GM08714 (cell line): ENCODE measurements at regions not wholly inside any gene's neighbourhood (a gene's known extent, or its start where the extent isn't known, plus 50 kb on each side); places are given as distances from the start of the nearest gene placed in this dataset.

Experiments used
- H3K4me3 ChIP-seq: fragments of 200-500 bp; sonication (Bioruptor generic); 2 replicates; pipeline ENCODE4 v1.5.1; 2014; ENCODE audit warnings: mild to moderate bottlenecking, low read length, inconsistent platforms
- ZNF274 ChIP-seq: IDR thresholded peaks from 2 replicates; pipeline ENCODE4 v1.6.1; 2012; ENCODE audit warnings: mild to moderate bottlenecking, low read depth, low read length

- TF ChIP-seq ZNF274: no peak
- no peak overlapping the region for H3K4me3 ChIP-seq
Measured at GRCh38 chr10:131011936-131012640, 299.4 kb downstream of the TCERG1L start.

- TF ChIP-seq ZNF274: no peak
- H3K4me3 ChIP-seq: no peak overlapping the region
Measured at GRCh38 chr10:131012641-131012985, 298.9 kb downstream of the TCERG1L start.

GRCh38 chr10:131013281-131013912 is 298.1 kb downstream of the TCERG1L start:
- no peak for TF ChIP-seq ZNF274
- H3K4me3 ChIP-seq: no peak overlapping the region

DNA sequence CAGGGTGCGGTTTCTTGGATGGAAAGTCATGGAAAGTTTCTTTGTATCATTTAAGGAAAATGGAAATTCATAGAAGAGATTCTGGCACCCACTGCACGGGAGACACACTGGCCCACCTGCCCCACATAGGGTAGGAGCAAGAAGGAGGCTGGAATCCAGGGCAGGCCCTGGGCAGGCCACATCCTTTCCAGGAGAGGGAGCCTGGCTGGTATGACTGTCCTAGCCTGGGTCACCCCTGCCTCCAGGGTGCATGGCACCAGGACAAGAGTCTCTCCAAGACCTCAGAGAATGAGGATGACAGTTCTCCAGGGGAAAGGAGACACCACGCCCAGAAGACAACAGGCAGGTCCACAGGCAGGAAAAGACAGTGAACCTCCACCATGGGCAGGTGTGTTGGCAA is 297.2 kb downstream of the TCERG1L start:
- H3K4me3 ChIP-seq: no peak overlapping the region
- TF ChIP-seq ZNF274: no peak

DNA sequence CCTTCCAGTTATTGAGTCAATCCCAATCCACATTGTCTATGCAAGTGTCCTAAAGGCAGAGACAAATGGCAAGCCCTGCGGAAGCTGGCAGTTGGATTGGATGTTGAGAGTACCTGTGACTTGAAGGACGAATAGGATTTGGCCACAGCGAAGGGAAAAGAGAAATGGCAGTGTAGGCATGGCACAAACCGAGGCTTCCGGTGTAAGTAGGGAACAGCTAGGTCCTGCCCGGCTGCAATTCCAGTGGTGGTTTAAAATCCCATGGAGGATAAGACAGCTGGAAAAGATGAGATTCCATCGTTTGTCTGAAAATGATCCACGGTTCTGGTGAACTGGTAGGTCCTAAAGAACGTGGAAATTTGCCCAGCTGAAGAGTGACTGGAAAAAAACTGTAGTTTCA is 296.2 kb downstream of the TCERG1L start:
- no peak overlapping the region for H3K4me3 ChIP-seq
- no peak for TF ChIP-seq ZNF274

DNA sequence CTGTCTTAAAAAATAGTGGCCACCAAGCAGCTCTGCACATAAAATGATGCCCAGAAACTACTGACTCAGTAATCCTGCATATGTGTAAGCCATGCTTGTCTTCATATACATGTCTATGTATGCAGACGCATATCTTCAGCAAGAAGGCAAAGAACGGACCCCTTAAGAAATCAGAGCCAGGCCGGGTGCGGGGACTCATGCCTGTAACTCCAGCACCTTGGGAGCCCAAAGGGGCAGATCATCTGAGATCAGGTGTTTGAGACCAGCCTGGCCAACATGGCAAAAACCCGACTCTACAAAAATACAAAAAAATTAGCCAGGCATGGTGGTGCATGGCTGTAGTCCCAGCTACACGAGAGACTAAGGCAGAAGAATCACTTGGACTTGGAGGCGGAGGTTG is 295.0 kb downstream of the TCERG1L start:
- TF ChIP-seq ZNF274: no peak
- no peak overlapping the region for H3K4me3 ChIP-seq

DNA sequence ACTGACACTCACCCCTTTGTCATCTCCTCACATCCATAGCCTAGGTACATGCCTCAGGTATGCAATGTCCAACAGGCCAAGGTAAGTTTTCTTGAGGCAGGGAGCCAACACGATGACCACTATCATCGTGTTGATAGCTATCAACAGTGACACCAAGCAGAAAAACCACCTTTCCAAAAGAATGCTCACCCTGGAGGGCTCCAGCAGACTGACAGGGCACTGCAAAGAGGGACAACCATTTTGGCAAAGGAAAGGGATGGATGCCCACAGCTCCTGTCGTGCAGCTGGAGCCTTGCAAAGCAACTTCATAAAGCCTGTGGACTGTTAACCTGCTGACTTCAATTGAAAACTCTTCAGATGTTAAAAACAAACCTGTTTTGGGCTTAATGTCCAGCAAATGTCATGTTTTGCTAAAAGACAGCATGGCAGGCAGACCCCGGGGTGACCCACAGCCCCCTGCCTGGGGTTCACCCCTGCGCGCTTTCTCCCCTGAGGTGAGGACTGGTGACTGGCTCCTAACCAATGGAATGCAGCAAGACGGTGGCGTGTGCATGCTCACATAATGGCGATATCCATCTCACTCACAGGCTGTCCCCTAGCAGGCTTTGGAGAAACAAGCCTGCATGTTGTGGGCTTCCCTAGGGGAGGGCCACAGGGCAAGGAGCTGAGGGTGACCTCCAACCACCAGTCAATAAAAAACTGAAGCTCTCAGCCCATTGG is 293.8 kb downstream of the TCERG1L start:
- TF ChIP-seq ZNF274: no peak
- H3K4me3 ChIP-seq: no peak overlapping the region

DNA sequence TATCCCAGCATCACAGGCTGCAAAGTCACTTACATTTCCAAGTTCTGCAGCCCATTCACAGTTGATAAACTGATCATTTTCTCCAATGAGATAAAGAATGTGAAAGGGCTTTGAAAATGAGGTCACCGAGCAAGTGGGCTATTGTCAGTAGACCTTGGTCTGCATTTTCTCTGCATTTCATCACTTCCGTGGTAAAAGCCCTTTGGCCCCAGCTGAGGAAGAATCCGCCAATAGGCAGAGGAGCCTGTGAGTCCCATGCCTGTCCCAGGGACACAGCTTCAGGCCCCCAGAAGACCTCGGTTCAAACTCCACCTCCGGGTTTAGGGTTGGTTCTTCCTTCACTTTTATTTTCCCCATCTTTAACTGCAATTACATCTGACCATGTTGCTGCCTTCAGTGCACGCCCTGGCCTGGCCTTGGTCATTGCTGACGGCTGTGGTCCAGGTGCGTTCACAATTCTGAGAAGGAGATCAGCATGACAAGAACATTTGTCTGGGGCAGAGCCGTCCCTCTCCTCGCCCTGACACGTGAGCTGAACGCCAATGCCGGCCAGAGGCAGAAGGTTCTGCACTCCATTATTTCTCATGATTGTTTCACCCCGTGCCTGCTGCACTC is 292.5 kb downstream of the TCERG1L start:
- TF ChIP-seq ZNF274: no peak
- no peak overlapping the region for H3K4me3 ChIP-seq

DNA sequence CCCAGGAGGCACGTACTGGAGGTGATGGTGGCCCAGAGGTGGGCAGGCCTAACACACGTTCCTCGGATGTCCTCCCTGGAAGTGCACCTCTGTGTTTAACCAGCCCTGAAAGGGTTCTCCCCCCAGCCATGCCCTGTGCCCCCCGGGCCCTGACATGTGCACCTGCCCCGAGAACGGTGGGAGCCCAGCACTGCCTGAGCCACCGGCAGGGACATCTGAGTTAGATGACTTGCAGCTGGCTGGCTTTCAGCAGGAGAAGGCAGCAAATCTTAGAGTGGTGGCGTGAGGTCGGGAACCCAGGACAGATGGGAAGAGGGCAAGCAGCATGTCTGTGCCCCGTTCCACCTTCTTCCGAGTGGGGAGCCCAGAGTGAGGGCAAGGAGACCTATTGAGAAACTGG is 291.8 kb downstream of the TCERG1L start:
- no peak overlapping the region for H3K4me3 ChIP-seq
- TF ChIP-seq ZNF274: no peak

DNA sequence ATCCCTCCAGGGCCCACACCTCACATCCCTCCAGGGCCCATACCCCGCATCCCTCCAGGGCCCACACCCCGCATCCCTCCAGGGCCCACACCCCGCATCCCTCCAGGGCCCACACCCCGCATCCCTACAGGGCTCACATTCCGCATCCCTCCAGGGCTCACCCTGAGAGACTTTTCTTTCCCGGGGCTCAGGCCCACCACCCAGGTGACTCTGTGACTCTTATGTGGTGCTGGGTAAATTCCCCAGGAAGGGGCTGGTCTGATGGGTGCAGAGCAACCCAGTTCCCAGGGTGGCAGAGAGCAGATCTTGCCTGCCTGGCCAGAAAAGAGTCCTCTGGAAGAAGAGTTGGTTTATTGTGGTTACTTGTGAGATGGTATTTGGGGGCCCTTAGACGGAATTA is 290.7 kb downstream of the TCERG1L start:
- no peak for TF ChIP-seq ZNF274
- no peak overlapping the region for H3K4me3 ChIP-seq

DNA sequence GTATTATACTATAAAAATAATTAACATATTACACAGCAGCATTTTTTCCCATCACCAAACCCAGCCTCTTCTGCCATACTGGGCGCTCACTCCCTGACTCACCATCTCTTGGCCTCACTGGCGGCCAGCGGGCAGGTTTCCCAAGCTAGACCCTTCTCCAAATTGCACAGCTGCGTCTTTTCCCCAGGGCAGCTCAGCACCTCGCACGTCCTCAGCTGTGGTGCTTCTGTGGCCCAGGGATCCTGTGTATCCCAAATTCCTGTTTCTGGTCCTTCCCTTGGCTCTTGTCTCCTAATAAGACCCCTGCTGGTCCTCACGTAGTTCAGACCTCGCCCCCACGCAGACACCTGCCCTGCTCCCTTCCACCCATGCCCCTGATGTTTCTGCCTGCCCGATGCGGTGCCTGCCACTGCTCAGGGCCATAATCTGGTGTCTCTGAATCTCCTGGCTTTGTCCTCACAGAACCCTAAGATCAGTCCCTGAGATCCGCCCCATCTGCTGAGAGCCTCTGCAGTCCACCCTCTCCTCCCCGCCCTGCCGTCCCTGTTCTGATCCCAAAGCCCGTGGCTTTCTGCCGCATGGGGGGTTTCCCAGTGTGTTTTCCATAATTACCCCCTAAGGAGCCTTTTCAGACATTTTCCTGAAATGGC is 290.1 kb downstream of the TCERG1L start:
- TF ChIP-seq ZNF274: no peak
- no peak overlapping the region for H3K4me3 ChIP-seq

DNA sequence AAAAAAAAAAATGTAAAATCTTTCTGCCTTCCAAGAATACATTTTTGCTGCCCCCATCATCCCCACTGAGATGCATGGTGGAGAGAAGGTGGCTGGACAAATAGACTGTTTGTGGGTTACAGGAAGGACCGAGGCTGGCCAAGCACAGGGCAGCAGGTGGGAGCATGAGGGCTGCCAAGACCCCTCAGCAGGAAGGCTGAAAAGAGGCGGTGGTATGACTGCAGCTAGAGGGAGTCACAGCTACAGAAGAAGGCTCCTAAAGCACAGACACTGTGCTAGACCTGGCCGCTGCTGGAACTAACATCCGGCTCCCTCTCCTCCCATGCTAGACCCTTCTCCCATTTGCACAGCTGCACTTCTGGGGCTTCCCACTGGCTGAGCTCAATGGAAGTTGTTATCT is 289.6 kb downstream of the TCERG1L start:
- no peak for TF ChIP-seq ZNF274
- no peak overlapping the region for H3K4me3 ChIP-seq

DNA sequence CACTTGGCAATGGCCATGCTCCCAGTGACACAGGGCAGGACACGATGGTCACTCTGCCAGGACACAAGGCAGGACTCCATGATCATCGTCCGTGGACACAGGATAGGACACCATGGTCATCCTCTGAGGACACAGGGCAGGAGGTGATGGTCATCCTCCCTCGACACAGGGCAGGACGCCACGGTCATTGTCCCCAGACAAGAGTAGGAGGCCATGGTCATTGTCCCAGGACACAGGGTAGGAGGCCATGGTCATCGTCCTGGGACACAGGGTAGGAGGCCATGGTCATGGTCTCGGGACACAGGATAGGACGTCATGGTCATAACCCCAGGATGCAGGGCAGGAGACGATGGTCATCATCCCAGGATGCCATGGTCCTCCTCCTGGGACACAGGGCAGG is 289.2 kb downstream of the TCERG1L start:
- TF ChIP-seq ZNF274: no peak
- H3K4me3 ChIP-seq: no peak overlapping the region

DNA sequence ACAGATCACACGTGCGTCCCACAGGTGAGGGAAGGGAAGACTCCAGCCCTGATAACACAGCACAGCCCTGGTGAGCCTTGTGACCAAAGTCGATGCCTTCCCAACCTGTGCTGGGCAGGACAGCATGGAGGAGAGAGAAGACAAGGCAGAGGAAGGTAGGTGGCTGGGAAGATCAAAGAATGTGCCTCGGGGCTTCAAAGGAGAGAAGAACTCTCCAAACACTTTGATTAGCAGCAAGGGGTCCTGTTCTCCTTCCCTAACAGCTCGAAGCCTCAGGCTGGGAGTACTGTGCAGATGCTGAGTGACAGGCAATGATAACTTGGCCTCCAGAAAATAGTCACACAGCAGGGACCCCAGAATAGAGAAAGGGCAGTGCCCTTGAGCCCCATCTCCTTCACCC is 288.5 kb downstream of the TCERG1L start:
- TF ChIP-seq ZNF274: no peak
- H3K4me3 ChIP-seq: no peak overlapping the region
